DND-41 (cell line): ENCODE measurements at regions not wholly inside any gene's neighbourhood (a gene's known extent, or its start where the extent isn't known, plus 50 kb on each side); places are given as distances from the start of the nearest gene placed in this dataset.

Experiments used
- ATAC-seq: fragments of 200-7000 bp; cut with Tn5 transposase; 3 replicates; pipeline ENCODE4 v1.9.1; 2021; ENCODE audit warnings: low read depth; ENCODE audit not compliant: insufficient read depth
- DNase-seq: peaks from one replicate; pipeline ENCODE4 v3.0.0-alpha.2; 2020
- H2AFZ ChIP-seq: 2 replicates; pipeline ENCODE4 v1.6.0; 2012; ENCODE audit warnings: low read depth, low read length
- H3K27ac ChIP-seq: 2 replicates; pipeline ENCODE4 v1.5.1; 2012; ENCODE audit warnings: low read length, inconsistent platforms
- H3K27me3 ChIP-seq: fragments of 200-600 bp; sonication (generic); 2 replicates; pipeline ENCODE4 v1.6.0; 2012; ENCODE audit warnings: low read length, mild to moderate bottlenecking, inconsistent platforms; ENCODE audit not compliant: insufficient read depth, poor library complexity
- H3K36me3 ChIP-seq: 2 replicates; pipeline ENCODE4 v1.5.1; 2012; ENCODE audit warnings: low read length, inconsistent platforms; ENCODE audit not compliant: insufficient read depth
- H3K4me1 ChIP-seq: 2 replicates; pipeline ENCODE4 v1.5.1; 2012; ENCODE audit warnings: mild to moderate bottlenecking, low read length; ENCODE audit not compliant: insufficient read depth
- H3K4me2 ChIP-seq: 2 replicates; pipeline ENCODE4 v1.6.0; 2012; ENCODE audit warnings: mild to moderate bottlenecking, moderate library complexity, low read length, inconsistent platforms; ENCODE audit not compliant: insufficient read depth
- H3K4me3 ChIP-seq, 2 experiments: fragments of 200-600 bp in 1 of 2; shearing (Covaris generic) in 1 of 2; 2 replicates each; pipeline ENCODE4 v1.5.1; 2012 to 2016; ENCODE audit warnings: inconsistent platforms in 2 of 2, low read length in 2 of 2, mild to moderate bottlenecking in 2 of 2, low read depth in 1 of 2, moderate library complexity in 1 of 2
- H3K79me2 ChIP-seq: 2 replicates; pipeline ENCODE4 v1.6.0; 2012; ENCODE audit warnings: low read length, inconsistent platforms; ENCODE audit not compliant: insufficient read depth
- H3K9ac ChIP-seq: 2 replicates; pipeline ENCODE4 v1.6.0; 2012; ENCODE audit warnings: low read depth, mild to moderate bottlenecking, inconsistent platforms, low read length, moderate library complexity
- H3K9me3 ChIP-seq: 2 replicates; pipeline ENCODE4 v1.5.1; 2012; ENCODE audit warnings: low read length, moderate library complexity, mild to moderate bottlenecking, inconsistent platforms; ENCODE audit not compliant: insufficient read depth, severe bottlenecking
- H4K20me1 ChIP-seq: 2 replicates; pipeline ENCODE4 v1.6.0; 2012; ENCODE audit warnings: low read length; ENCODE audit not compliant: insufficient read depth
- EZH2 ChIP-seq: IDR thresholded peaks from 3 replicates; pipeline ENCODE4 v1.6.1; 2012; ENCODE audit warnings: borderline replicate concordance, low read depth, mild to moderate bottlenecking, moderate library complexity, low read length, inconsistent platforms; ENCODE audit not compliant: severe bottlenecking
- TF ChIP-seq, protein P1 (sequence below): IDR thresholded peaks from 2 replicates; pipeline ENCODE4 v1.5.1; 2012; ENCODE audit warnings: borderline replicate concordance, low read length, moderate library complexity, mild to moderate bottlenecking; ENCODE audit not compliant: poor library complexity, severe bottlenecking; ENCODE audit errors: extremely low read depth

GRCh38 chr12:92404921-92405320 is 259.3 kb upstream of the BTG1 start:
- no peaks in the 10 kb centered on the region for H3K36me3 ChIP-seq
- H3K4me1 ChIP-seq, result peaks cover 38% of the 10 kb centered on the region
- no peak for DNase-seq
- peak overlapping the region; percentile 56 for H3K27ac ChIP-seq
- H3K4me2 ChIP-seq, result no peak overlapping the region
- no peaks in the 10 kb centered on the region for H3K79me2 ChIP-seq
- no peaks in the 10 kb centered on the region for H4K20me1 ChIP-seq
- no peaks in the 10 kb centered on the region for H3K9me3 ChIP-seq
- H3K4me3 ChIP-seq, result no peak overlapping the region
- TF ChIP-seq, protein P1, sequence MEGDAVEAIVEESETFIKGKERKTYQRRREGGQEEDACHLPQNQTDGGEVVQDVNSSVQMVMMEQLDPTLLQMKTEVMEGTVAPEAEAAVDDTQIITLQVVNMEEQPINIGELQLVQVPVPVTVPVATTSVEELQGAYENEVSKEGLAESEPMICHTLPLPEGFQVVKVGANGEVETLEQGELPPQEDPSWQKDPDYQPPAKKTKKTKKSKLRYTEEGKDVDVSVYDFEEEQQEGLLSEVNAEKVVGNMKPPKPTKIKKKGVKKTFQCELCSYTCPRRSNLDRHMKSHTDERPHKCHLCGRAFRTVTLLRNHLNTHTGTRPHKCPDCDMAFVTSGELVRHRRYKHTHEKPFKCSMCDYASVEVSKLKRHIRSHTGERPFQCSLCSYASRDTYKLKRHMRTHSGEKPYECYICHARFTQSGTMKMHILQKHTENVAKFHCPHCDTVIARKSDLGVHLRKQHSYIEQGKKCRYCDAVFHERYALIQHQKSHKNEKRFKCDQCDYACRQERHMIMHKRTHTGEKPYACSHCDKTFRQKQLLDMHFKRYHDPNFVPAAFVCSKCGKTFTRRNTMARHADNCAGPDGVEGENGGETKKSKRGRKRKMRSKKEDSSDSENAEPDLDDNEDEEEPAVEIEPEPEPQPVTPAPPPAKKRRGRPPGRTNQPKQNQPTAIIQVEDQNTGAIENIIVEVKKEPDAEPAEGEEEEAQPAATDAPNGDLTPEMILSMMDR, result no peak
- TF ChIP-seq EZH2, result no peak
- no peak overlapping the region for H3K9ac ChIP-seq
- no peaks in the 10 kb centered on the region for H3K27me3 ChIP-seq
- ATAC-seq, result no peak
- no peak overlapping the region for H2AFZ ChIP-seq

- Histone ChIP-seq H3K4me3 (no peak overlapping the region), H3K4me1 (peaks cover 41% of the 10 kb centered on the region), H3K9me3 (no peaks in the 10 kb centered on the region), H2AFZ (no peak overlapping the region), H3K9ac (no peak overlapping the region; the same call in 1 of the 2 replicates), H3K27me3 (no peaks in the 10 kb centered on the region), H3K36me3 (no peaks in the 10 kb centered on the region), H3K27ac (peak overlapping the region; percentile 56), H3K79me2 (no peaks in the 10 kb centered on the region), H3K4me2 (peak overlapping the region; percentile 35), H4K20me1 (no peaks in the 10 kb centered on the region)
- ATAC-seq, result peak; percentile 29; the same call in 1 of the 3 replicates
- TF ChIP-seq, protein P1, result no peak
- no peak for TF ChIP-seq EZH2
- DNase-seq, result no peak
These were observed 258.7 kb upstream of the BTG1 start for GRCh38 chr12:92404259-92404894.

GRCh38 chr12:92403210-92404175 is 257.8 kb upstream of the BTG1 start:
- no peak overlapping the region for H3K4me3 ChIP-seq
- H3K4me2 ChIP-seq, result peak overlapping the region; percentile 35
- H2AFZ ChIP-seq, result no peak overlapping the region
- no peaks in the 10 kb centered on the region for H3K27me3 ChIP-seq
- no peaks in the 10 kb centered on the region for H3K36me3 ChIP-seq
- peak overlapping the region; percentile 7; the same call in 1 of the 2 replicates for H3K9ac ChIP-seq
- no peaks in the 10 kb centered on the region for H4K20me1 ChIP-seq
- peak; percentile 95 for ATAC-seq
- H3K79me2 ChIP-seq, result no peaks in the 10 kb centered on the region
- TF ChIP-seq, protein P1, result no peak
- TF ChIP-seq EZH2, result no peak
- no peaks in the 10 kb centered on the region for H3K9me3 ChIP-seq
- peaks cover 46% of the 10 kb centered on the region for H3K4me1 ChIP-seq
- H3K27ac ChIP-seq, result peak overlapping the region; percentile 56
- peak; percentile 82 for DNase-seq
